Omental fat pad (tissue), 3 donors: ENCODE measurements at regions not wholly inside any gene's neighbourhood (a gene's known extent, or its start where the extent isn't known, plus 50 kb on each side); places are given as distances from the start of the nearest gene placed in this dataset.

Source experiments
- ATAC-seq: fragments of 150-250 bp; one replicate; pipeline ENCODE4 v1.9.1; 2016; ENCODE audit warnings: mild to moderate bottlenecking, moderate library complexity; ENCODE audit not compliant: low FRiP score
- DNase-seq: peaks from one replicate; pipeline ENCODE4 v3.0.0-alpha.2; 2019; ENCODE audit warnings: low spot score
- TF ChIP-seq, protein P1 (sequence below), 3 donors: fragments of 450-650 bp; IDR thresholded peaks; one replicate each; pipeline ENCODE4 v1.5.1; 2016 to 2017; ENCODE audit warnings: antibody characterized with exemption in 3 of 3, mild to moderate bottlenecking in 3 of 3, moderate library complexity in 2 of 3

DNA sequence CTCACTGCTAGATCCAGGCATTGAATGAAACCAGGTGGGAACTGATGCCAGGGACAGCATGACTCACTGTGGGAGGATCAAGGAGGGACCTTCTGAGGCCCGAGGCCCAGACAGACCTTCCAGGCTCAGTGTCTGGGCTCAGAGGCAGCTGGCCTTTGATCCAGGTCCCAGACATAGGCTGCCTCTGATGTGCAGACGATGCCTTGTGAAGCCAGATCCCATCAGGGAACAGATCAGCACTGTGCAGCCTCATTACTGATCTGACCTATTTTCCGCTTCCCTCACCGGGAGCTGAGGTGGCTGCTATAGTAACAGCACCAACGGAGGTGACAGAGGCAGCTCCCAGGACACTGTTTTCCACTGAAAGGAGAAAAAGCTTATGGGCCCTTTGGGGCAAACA lies 399.5 kb downstream of the MATN1 start:
- TF ChIP-seq, protein P1, sequence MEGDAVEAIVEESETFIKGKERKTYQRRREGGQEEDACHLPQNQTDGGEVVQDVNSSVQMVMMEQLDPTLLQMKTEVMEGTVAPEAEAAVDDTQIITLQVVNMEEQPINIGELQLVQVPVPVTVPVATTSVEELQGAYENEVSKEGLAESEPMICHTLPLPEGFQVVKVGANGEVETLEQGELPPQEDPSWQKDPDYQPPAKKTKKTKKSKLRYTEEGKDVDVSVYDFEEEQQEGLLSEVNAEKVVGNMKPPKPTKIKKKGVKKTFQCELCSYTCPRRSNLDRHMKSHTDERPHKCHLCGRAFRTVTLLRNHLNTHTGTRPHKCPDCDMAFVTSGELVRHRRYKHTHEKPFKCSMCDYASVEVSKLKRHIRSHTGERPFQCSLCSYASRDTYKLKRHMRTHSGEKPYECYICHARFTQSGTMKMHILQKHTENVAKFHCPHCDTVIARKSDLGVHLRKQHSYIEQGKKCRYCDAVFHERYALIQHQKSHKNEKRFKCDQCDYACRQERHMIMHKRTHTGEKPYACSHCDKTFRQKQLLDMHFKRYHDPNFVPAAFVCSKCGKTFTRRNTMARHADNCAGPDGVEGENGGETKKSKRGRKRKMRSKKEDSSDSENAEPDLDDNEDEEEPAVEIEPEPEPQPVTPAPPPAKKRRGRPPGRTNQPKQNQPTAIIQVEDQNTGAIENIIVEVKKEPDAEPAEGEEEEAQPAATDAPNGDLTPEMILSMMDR (IDR thresholded peaks at IDR 0.05): no peak
- ATAC-seq: no peak
- no peak for DNase-seq

DNA sequence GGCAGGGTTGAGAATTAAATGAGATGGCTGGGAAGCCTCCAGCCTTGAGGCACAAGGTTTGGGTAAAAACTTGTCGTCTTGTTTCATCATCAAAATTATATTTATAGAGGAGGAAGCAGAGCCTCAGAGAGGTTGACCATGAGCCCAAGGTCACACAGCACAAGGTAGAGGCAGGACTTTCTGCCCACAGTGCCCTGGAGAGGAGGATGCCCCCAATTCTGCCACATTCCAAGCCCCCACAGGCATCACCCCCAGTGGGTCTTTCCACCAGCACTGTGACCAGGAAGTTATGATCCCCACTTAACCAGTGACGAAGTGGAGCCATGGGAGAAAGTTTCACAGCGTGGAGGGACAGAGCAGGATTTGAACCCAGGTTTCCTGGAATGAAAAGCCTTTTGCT lies 400.0 kb downstream of the MATN1 start:
- ATAC-seq: no peak
- DNase-seq: no peak
- TF ChIP-seq, protein P1 (IDR thresholded peaks at IDR 0.05): no peak

DNA sequence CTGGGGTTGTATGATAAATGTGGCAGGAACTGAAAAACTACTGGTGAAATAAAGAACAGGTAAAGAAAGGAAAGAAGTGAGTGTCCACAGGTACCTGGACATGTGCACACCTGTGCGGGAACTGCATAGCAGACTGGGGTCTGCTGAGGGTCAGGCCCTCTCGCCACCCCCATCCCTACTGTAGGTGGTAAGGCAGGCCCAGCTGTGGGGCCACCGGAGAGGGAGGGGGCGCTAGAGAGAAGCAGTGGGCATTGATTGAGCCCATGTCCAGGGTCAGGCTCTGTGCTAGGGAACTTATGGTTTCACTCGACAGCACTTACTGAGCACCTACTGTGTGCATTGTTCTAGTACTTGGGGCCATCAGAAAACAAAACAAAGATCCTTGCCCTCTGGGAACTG lies 400.5 kb downstream of the MATN1 start:
- DNase-seq: no peak
- ATAC-seq: no peak
- TF ChIP-seq, protein P1 (IDR thresholded peaks at IDR 0.05): no peak

DNA sequence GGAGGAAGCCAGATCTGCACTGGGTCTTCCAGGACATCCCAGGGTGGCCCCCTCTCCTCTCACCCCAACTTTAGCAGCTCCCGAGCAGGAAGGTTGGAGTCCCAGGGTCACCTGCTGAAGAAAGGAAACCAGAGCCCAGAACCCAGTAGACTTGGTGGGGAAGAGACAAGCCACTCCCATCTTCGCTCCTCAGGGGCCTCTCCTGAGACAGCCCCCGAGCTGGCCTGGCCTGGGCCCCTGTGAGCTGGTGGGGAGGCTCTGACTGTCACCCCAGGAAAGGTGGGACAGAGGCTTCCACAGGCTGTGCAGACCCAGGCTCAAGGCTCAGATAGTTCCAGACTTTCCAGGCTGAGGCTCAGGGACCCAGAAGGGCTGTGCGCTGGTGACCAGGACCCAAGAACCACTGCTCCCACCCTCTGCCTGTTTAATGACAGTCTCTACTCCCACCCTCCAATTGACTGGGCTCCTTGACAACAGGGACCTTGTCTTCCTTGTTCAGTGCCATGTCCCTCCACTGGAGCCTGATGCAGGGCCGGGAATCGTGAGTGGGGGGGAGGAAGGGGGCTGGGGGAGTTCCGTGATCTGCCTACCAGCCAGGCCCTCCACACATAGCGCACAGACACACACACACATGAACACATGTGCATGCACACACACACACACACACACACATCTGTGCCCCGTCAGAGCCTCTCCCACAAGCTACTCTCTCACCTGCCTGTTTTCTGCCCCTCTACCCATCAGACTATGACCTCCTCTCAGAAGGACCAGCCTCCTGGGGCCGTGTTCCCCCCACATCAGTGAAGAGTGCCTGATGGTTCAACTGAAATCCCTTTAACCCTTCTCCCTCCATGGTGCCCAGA lies 401.2 kb downstream of the MATN1 start:
- no peak for DNase-seq
- no peak for ATAC-seq
- TF ChIP-seq, protein P1 (IDR thresholded peaks at IDR 0.05): no peak

DNA sequence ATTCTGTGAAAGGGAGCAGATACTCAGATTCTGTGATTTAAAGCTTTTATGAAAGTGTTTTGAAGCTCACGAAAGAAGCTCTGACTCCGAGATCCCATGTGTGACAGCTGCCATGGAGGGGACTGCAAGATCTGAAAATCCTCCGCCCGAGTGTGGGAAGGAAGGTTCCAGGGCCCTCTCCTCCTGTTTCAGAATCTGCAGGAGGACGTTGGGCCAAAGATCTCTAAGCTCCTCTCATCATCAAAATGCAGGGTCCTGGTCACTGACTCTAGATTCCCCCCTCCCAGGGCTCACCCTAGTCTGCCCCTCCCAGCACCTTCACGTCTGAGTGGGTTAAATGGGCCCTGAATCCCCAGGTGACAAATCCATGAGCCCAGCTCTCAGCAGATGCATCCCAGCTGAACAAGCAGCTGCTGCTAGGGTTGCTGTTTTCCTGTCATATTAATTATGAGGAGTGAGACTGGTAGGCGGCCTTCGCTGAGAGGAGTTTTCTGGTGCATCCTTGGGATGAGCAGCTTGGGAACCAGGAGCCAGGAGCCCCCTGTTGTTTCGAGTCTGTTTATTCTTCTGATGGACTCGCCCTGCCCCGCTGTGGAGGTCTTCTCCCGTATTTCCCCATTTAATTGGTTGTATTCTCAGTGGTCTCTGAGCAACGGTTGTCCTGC lies 402.0 kb downstream of the MATN1 start:
- ATAC-seq: no peak
- DNase-seq: no peak

DNA sequence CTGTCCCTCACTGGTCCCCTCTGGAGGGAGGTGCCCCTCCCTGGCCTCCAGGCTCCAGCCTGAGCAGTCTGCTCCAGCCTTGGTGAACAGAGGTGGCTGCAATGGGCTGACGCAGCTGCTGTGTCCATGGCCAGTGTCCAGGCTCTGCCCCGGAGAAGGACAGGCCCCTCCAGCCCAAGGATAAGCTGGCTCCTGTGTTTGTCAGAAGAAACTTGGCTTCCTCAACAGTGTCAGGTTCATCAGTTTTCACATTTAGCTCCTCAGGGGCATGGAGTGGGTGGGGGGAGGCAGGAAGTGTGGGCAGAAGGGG lies 402.8 kb downstream of the MATN1 start:
- ATAC-seq: no peak
- DNase-seq: no peak

More for the DNA sequence above, 402.0 kb downstream of the MATN1 start:
- TF ChIP-seq, protein P1 (IDR thresholded peaks at IDR 0.05): no peak

More for the DNA sequence above, 402.8 kb downstream of the MATN1 start:
- TF ChIP-seq, protein P1 (IDR thresholded peaks at IDR 0.05): no peak
